Tibial artery (tissue), 4 donors: ENCODE measurements at regions not wholly inside any gene's neighbourhood (a gene's known extent, or its start where the extent isn't known, plus 50 kb on each side); places are given as distances from the start of the nearest gene placed in this dataset.
"Not testable (repeated sequence)": the region's sequence is repeated elsewhere in the genome, so short reads cannot be mapped to it uniquely, and the experiment has no call there.

Experiments
- DNase-seq, 2 donors: peaks; one replicate each; pipeline ENCODE4 v3.0.0-alpha.2; 2019
- H3K27ac ChIP-seq, 2 donors: fragments of 200-600 bp; sonication (generic) in 1 of 2; 1 replicate in 1 of 2; 2 replicates in 1 of 2; pipeline ENCODE4 v1.5.1; 2018 to 2019; ENCODE audit warnings: mild to moderate bottlenecking in 1 of 2
- H3K27me3 ChIP-seq, 2 donors: fragments of 200-600 bp; sonication (generic) in 1 of 2; one replicate each; pipeline versions ENCODE4 v1.5.1 to v1.6.0; 2016 to 2019
- H3K36me3 ChIP-seq, 3 donors: fragments of 200-600 bp; sonication (generic) in 2 of 3; one replicate each; pipeline ENCODE4 v1.5.1; 2016 to 2019; ENCODE audit warnings: mild to moderate bottlenecking in 2 of 3
- H3K4me1 ChIP-seq, 4 donors: fragments of 200-600 bp; sonication (generic) in 2 of 4; 1 replicate in 3 of 4; 2 replicates in 1 of 4; pipeline ENCODE4 v1.5.1; 2016 to 2019
- H3K4me3 ChIP-seq, 2 donors: fragments of 200-600 bp; sonication (generic) in 1 of 2; 1 replicate in 1 of 2; 2 replicates in 1 of 2; pipeline ENCODE4 v1.5.1; 2018 to 2019; ENCODE audit warnings: mild to moderate bottlenecking in 2 of 2
- H3K9me3 ChIP-seq, 3 donors: fragments of 200-600 bp; sonication (generic) in 1 of 3; one replicate each; pipeline ENCODE4 v1.5.1; 2016 to 2019
- intact Hi-C: fragments of 100-400 bp; cut with DNase I; formaldehyde crosslinking; loops from one replicate; pipeline ENCODE4 v1.15.0; 2023; ENCODE audit warnings: low total_unique reads
- TF ChIP-seq, protein P1 (sequence below), 2 experiments: fragments of 200-600 bp in 1 of 2; fragments of 450-650 bp in 1 of 2; IDR thresholded peaks; one replicate each; pipeline ENCODE4 v1.5.1; 2017 to 2019; ENCODE audit warnings: antibody characterized with exemption in 2 of 2, mild to moderate bottlenecking in 1 of 2, moderate library complexity in 1 of 2

DNA sequence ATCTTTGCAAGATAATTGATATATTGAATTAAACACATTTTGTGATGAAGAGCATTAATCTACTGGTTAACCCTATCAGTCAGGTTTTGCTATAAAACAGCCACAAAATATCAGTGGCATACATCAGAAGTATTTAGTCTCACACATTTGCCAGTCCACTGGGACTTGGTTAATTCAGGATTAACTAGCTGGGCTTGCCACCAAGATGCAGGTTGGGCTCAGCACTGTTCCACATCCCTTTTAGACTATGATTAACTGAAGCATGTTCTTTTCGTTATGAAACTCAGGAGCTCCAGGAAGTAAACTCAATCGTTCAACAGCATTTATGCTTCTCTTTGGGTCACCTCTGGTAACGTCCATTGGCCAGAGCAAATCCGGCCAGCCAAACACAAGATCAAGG lies 538.1 kb upstream of the HS3ST1 start:
- Histone ChIP-seq H3K27me3 (no peaks in the 10 kb centered on the region), H3K36me3 (no peaks in the 10 kb centered on the region), H3K4me3 (no peak overlapping the region), H3K9me3 (no peaks in the 10 kb centered on the region), H3K27ac (no peak overlapping the region), H3K4me1 (no peaks in the 10 kb centered on the region)
- DNase-seq, result no peak
- TF ChIP-seq, protein P1, sequence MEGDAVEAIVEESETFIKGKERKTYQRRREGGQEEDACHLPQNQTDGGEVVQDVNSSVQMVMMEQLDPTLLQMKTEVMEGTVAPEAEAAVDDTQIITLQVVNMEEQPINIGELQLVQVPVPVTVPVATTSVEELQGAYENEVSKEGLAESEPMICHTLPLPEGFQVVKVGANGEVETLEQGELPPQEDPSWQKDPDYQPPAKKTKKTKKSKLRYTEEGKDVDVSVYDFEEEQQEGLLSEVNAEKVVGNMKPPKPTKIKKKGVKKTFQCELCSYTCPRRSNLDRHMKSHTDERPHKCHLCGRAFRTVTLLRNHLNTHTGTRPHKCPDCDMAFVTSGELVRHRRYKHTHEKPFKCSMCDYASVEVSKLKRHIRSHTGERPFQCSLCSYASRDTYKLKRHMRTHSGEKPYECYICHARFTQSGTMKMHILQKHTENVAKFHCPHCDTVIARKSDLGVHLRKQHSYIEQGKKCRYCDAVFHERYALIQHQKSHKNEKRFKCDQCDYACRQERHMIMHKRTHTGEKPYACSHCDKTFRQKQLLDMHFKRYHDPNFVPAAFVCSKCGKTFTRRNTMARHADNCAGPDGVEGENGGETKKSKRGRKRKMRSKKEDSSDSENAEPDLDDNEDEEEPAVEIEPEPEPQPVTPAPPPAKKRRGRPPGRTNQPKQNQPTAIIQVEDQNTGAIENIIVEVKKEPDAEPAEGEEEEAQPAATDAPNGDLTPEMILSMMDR (IDR thresholded peaks at IDR 0.05), result no peak
- intact Hi-C loops, result no loop called here

DNA sequence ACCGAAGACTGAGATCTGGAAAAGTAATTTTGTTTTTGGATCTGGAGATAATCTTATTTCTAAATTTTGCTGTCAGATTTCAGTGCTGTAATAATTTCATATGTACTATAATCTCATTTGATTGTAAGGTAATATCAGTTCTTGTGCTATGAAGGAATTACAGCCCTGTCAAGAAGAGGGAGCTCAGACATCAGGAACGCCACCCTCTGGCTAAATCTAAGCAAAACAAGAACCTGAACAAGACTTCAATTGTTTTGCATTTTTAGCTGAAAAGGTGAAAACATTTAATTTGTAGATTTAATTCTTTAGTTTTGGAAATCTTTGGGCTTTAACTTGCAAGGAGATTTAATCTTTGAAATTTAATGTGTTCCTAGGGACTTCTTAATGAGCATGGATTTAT lies 525.4 kb upstream of the HS3ST1 start:
- Histone ChIP-seq H3K4me3 (no peak overlapping the region), H3K27ac (no peak overlapping the region), H3K4me1 (no peaks in the 10 kb centered on the region), H3K36me3 (no peaks in the 10 kb centered on the region), H3K27me3 (no peaks in the 10 kb centered on the region), H3K9me3 (no peaks in the 10 kb centered on the region)
- TF ChIP-seq, protein P1 (IDR thresholded peaks at IDR 0.05), result no peak
- intact Hi-C loops, result no loop called here
- no peak for DNase-seq

DNA sequence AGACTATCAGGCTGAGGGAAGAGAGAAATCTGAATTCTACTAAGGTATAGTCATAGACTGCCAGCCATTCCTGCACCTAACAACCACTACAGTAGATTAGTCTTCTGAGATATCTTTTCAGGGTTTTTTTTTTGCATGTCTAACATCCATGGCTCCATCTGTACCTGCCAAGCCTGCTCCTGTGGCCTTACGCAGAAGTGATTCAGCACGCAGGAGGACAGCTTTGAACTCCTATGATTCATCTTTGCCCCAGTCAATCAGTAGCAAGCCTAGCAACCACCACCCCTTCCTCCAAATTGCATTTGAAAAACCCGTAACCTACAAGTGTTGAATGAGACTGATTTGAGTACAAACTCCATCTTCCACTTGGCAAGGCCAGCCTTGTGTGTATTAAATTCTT lies 520.7 kb upstream of the HS3ST1 start:
- intact Hi-C loops, result no loop called here
- Histone ChIP-seq H3K4me1 (no peaks in the 10 kb centered on the region), H3K9me3 (no peaks in the 10 kb centered on the region), H3K27ac (no peak overlapping the region), H3K27me3 (no peaks in the 10 kb centered on the region), H3K36me3 (no peaks in the 10 kb centered on the region), H3K4me3 (no peak overlapping the region)
- no peak for DNase-seq
- TF ChIP-seq, protein P1 (IDR thresholded peaks at IDR 0.05), result no peak

DNA sequence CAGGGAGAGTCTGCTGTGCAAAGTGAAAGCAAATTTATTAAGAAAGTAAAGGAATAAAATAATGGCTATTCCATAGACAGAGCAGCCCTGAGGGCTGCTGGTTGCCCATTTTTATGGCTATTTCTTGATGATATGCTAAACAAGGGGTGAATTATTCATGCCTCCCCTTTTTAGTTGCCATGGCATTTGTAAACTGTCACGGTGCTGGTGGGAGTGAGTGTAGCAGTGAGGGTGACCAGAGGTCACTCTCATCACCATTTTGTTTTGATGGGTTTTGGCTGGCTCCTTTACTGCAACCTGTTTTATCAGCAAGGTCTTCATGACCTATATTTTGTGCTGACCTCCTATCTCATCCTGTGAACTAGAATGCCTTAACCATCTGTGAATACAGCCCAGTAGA lies 518.9 kb upstream of the HS3ST1 start:
- H3K4me1 ChIP-seq, intact Hi-C loops, H3K27ac ChIP-seq, H3K36me3 ChIP-seq, DNase-seq, H3K9me3 ChIP-seq, H3K27me3 ChIP-seq, H3K4me3 ChIP-seq: not testable (repeated sequence)

DNA sequence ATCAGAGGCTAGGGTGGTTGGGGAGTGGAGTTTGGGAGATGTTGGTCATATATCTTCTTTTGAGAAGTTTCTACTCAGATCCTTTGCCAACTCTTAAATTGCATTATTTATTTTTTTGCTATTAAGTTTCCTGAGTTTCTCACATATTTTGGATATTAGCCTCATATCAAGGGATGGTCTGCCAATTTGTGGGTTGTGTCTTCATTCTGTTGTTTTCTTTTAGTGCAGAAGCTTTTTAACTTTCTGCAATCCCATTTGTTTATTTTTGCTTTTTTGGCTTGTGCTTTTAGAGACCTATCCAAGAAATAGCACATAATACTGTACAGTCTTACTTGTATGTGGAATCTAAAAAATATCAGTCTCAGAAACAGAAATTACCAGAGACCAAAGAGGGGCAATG lies 509.2 kb upstream of the HS3ST1 start:
- no peaks in the 10 kb centered on the region for H3K27me3 ChIP-seq

DNA sequence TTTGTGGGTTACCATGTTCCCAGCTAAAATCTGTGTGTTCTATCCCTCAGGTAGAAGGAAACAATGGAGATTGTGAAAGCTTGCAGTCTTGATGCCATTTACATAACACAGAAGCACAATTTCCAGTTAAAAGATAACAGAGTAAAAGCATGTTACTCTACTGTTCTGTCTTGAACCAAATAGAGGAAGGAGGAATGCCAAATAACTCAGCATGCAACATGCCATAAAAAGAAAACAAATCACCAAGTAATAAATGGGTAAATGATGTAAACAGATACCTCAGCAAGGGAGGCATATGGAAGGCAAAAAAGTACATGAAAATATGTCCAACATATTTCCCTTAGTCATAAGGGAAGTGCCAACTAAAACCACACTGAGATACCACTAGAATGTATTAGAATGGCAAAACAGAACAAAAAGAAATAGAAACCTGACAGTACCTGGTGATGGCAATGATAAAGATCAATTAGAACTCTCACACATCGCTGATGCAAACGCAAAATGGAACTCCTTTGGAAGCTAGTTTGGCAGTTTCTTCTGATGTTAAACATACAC lies 502.6 kb upstream of the HS3ST1 start:
- no peak overlapping the region for H3K4me3 ChIP-seq
- no peak for DNase-seq
- H3K4me1 ChIP-seq, result no peaks in the 10 kb centered on the region
- H3K27ac ChIP-seq, result no peak overlapping the region
- TF ChIP-seq, protein P1 (IDR thresholded peaks at IDR 0.05), result no peak
- no peaks in the 10 kb centered on the region for H3K9me3 ChIP-seq
- H3K36me3 ChIP-seq, result no peaks in the 10 kb centered on the region
- intact Hi-C loops, result no loop called here
- no peaks in the 10 kb centered on the region for H3K27me3 ChIP-seq

More for the DNA sequence above, 509.2 kb upstream of the HS3ST1 start:
- Histone ChIP-seq H3K27ac (no peak overlapping the region), H3K36me3 (no peaks in the 10 kb centered on the region), H3K9me3 (no peaks in the 10 kb centered on the region), H3K4me3 (no peak overlapping the region), H3K4me1 (no peaks in the 10 kb centered on the region)
- TF ChIP-seq, protein P1 (IDR thresholded peaks at IDR 0.05), result no peak
- intact Hi-C loops, result no loop called here
- DNase-seq, result no peak
